ENCODE measurements at regions not wholly inside any gene's neighbourhood (a gene's known extent, or its start where the extent isn't known, plus 50 kb on each side); places are given as distances from the start of the nearest gene placed in this dataset.

- ChIA-PET CTCF (ENCODE audit: low intra/inter-chr PET ratio) (no interaction called here), POLR2A (no interaction called here)
- no peaks in the 10 kb centered on the region for H3K4me1 ChIP-seq (replicated peaks in 1 of 2; ENCODE audit: control insufficient read depth in 2 of 2, insufficient read depth in 2 of 2, low read length in 2 of 2)
- no peak overlapping the region for H3K9ac ChIP-seq (ENCODE audit: insufficient read depth in 1 of 2, low read depth in 2 of 2, low read length in 2 of 2)
- no peaks in the 10 kb centered on the region for H3K27me3 ChIP-seq (ENCODE audit: control insufficient read depth in 2 of 2, insufficient read depth in 2 of 2, low read length in 2 of 2)
- intact Hi-C loops (cut with micrococcal nuclease), result no loop called here
- no TSS peak for BruUV-seq (replicated peaks)
- DNase-seq (ENCODE audit: extremely low read depth in 1 of 4, low spot score in 3 of 4), result no peak
- in situ Hi-C loops (cut with MboI), result no loop called here
- ATAC-seq, result no peak
- H3K79me2 ChIP-seq (ENCODE audit: control insufficient read depth, insufficient read depth, low read length), result no peaks in the 10 kb centered on the region
- FAIRE-seq, result no peak
- WGBS (ENCODE audit: insufficient coverage, low coverage, missing lambda C conversion rate), result 0% methylated on average over 2 of the region's 2 CpGs
- no peak overlapping the region for H3K27ac ChIP-seq (ENCODE audit: extremely low read depth, low read depth, low read length)
- H2AFZ ChIP-seq (ENCODE audit: low read depth, low read length), result no peak overlapping the region
- no peaks in the 10 kb centered on the region for H4K20me1 ChIP-seq (replicated peaks; ENCODE audit: control insufficient read depth, insufficient read depth, low read length)
- no peaks in the 10 kb centered on the region for H3K36me3 ChIP-seq (ENCODE audit: control insufficient read depth, insufficient read depth, low read length)
- H3K9me3 ChIP-seq (replicated peaks; ENCODE audit: control insufficient read depth, insufficient read depth, low read depth, low read length), result no peaks in the 10 kb centered on the region
- H3K4me3 ChIP-seq, result no peak overlapping the region
- TF ChIP-seq CHD2 (IDR thresholded peaks at IDR 0.05; ENCODE audit: low read depth, low read length), result no peak
- TF ChIP-seq BRCA1 (IDR thresholded peaks at IDR 0.05), result no peak
- TF ChIP-seq BRCA1 (CRISPR knock-in tag; IDR thresholded peaks at IDR 0.05), result no peak
- H3K9me1 ChIP-seq (ENCODE audit: control insufficient read depth, insufficient read depth, low read length), result no peaks in the 10 kb centered on the region
- H3K4me2 ChIP-seq (ENCODE audit: insufficient read depth, low read length), result no peak overlapping the region
These were observed 243.7 kb downstream of the SMAD2 start for GRCh38 chr18:47686806-47687205.

GRCh38 chr18:47683774-47684173 lies 246.7 kb downstream of the SMAD2 start:
- Histone ChIP-seq H3K4me2 (ENCODE audit: insufficient read depth, low read length) (no peak overlapping the region), H3K79me2 (ENCODE audit: control insufficient read depth, insufficient read depth, low read length) (no peaks in the 10 kb centered on the region), H3K9me3 (replicated peaks; ENCODE audit: control insufficient read depth, insufficient read depth, low read depth, low read length) (no peaks in the 10 kb centered on the region), H4K20me1 (replicated peaks; ENCODE audit: control insufficient read depth, insufficient read depth, low read length) (no peaks in the 10 kb centered on the region), H3K27me3 (ENCODE audit: control insufficient read depth in 2 of 2, insufficient read depth in 2 of 2, low read length in 2 of 2) (no peaks in the 10 kb centered on the region), H3K9me1 (ENCODE audit: control insufficient read depth, insufficient read depth, low read length) (no peaks in the 10 kb centered on the region), H3K27ac (ENCODE audit: extremely low read depth, low read depth, low read length) (no peak overlapping the region), H3K36me3 (ENCODE audit: control insufficient read depth, insufficient read depth, low read length) (no peaks in the 10 kb centered on the region), H3K4me3 (no peak overlapping the region), H3K9ac (ENCODE audit: insufficient read depth in 1 of 2, low read depth in 2 of 2, low read length in 2 of 2) (no peak overlapping the region), H2AFZ (ENCODE audit: low read depth, low read length) (no peak overlapping the region), H3K4me1 (replicated peaks in 1 of 2; ENCODE audit: control insufficient read depth in 2 of 2, insufficient read depth in 2 of 2, low read length in 2 of 2) (no peaks in the 10 kb centered on the region)
- ChIA-PET POLR2A (no interaction called here), CTCF (ENCODE audit: low intra/inter-chr PET ratio) (no interaction called here)
- no TSS peak for BruUV-seq (replicated peaks)
- FAIRE-seq (no peak), ATAC-seq (no peak), DNase-seq (ENCODE audit: extremely low read depth in 1 of 4, low spot score in 3 of 4) (no peak)
- intact Hi-C loops (cut with micrococcal nuclease) (no loop called here), in situ Hi-C loops (cut with MboI) (no loop called here)
- TF ChIP-seq HDAC2 (IDR thresholded peaks at IDR 0.05), result no peak

Data from K562 (cell line).